Vagina (tissue), 2 donors: ENCODE measurements at regions not wholly inside any gene's neighbourhood (a gene's known extent, or its start where the extent isn't known, plus 50 kb on each side); places are given as distances from the start of the nearest gene placed in this dataset.

Experiments
- POLR2AphosphoS5 ChIP-seq, 2 donors: sonication (generic); formaldehyde crosslinking; IDR thresholded peaks; one replicate each; pipeline ENCODE4 v1.9.0; 2017; ENCODE audit warnings: antibody characterized with exemption in 2 of 2, mild to moderate bottlenecking in 2 of 2, low read depth in 1 of 2; ENCODE audit not compliant: insufficient read depth in 1 of 2
- TF ChIP-seq, protein P1 (sequence below), 3 experiments: fragments of 450-650 bp in 2 of 3; fragments of 200-600 bp in 1 of 3; sonication (generic) in 1 of 3; IDR thresholded peaks; one replicate each; pipeline ENCODE4 v1.5.1; 2017 to 2019; ENCODE audit warnings: antibody characterized with exemption in 3 of 3, mild to moderate bottlenecking in 2 of 3, moderate library complexity in 2 of 3

DNA sequence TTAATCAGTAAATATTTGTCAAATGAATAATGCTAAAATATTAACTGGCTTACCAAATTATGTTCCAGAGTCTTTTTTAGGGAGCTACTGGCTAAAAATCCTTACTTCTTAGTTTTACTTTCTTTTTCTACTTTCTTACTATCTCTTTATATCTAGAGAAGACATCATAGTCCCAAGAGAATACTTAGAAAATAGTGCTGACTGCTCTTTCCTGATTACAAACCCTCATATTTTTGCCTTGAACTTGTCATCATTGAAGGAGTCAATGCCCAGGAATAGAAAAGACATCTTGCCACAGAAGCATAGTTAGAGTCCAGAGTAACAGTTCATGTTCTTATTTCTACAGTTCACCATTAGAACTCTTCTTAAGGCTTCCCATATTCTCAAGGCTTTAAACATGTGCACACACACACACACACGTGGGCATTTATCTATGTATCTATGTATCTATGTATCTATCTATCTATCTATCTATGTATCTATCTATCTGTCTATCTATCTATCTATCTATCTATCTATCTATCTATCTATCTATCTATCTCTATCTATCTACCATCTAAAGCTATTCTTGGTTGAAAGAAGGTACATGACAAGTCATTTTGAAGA is 654.3 kb downstream of the ANXA1 start:
- TF ChIP-seq, protein P1, sequence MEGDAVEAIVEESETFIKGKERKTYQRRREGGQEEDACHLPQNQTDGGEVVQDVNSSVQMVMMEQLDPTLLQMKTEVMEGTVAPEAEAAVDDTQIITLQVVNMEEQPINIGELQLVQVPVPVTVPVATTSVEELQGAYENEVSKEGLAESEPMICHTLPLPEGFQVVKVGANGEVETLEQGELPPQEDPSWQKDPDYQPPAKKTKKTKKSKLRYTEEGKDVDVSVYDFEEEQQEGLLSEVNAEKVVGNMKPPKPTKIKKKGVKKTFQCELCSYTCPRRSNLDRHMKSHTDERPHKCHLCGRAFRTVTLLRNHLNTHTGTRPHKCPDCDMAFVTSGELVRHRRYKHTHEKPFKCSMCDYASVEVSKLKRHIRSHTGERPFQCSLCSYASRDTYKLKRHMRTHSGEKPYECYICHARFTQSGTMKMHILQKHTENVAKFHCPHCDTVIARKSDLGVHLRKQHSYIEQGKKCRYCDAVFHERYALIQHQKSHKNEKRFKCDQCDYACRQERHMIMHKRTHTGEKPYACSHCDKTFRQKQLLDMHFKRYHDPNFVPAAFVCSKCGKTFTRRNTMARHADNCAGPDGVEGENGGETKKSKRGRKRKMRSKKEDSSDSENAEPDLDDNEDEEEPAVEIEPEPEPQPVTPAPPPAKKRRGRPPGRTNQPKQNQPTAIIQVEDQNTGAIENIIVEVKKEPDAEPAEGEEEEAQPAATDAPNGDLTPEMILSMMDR (IDR thresholded peaks at IDR 0.05): no peak
- no peak for TF ChIP-seq POLR2AphosphoS5 (IDR thresholded peaks at IDR 0.05; ENCODE audit: insufficient read depth in 1 of 2, low read depth in 1 of 2)
